ENCODE measurements at regions not wholly inside any gene's neighbourhood (a gene's known extent, or its start where the extent isn't known, plus 50 kb on each side); places are given as distances from the start of the nearest gene placed in this dataset.
"Not testable (repeated sequence)": the region's sequence is repeated elsewhere in the genome, so short reads cannot be mapped to it uniquely, and the experiment has no call there.

- no peak for DNase-seq (ENCODE audit: low spot score)
These were observed 177.9 kb downstream of the GALC start for GRCh38 chr14:87815121-87815520.

GRCh38 chr14:87813686-87814085 is 179.3 kb downstream of the GALC start:
- DNase-seq (ENCODE audit: low spot score) = no peak

GRCh38 chr14:87813211-87813610 is 179.8 kb downstream of the GALC start:
- no peak for DNase-seq (ENCODE audit: low spot score)

GRCh38 chr14:87811246-87811645 is 181.7 kb downstream of the GALC start:
- DNase-seq (ENCODE audit: low spot score) = no peak

- DNase-seq (ENCODE audit: low spot score) = no peak
These were observed 182.3 kb downstream of the GALC start for GRCh38 chr14:87810711-87811110.

GRCh38 chr14:87809261-87809660 is 183.7 kb downstream of the GALC start:
- no peak for DNase-seq (ENCODE audit: low spot score)

GRCh38 chr14:87805315-87805723 is 187.7 kb downstream of the GALC start:
- peak; percentile 4 for DNase-seq (ENCODE audit: low spot score)

GRCh38 chr14:87800216-87800615 is 192.8 kb downstream of the GALC start:
- DNase-seq (ENCODE audit: low spot score) = no peak

GRCh38 chr14:87799400-87799799 is 193.6 kb downstream of the GALC start:
- DNase-seq (ENCODE audit: low spot score) = no peak

GRCh38 chr14:87797001-87797400 is 196.0 kb downstream of the GALC start:
- DNase-seq (ENCODE audit: low spot score) = no peak

- no peak for DNase-seq (ENCODE audit: low spot score)
These were observed 198.4 kb downstream of the GALC start for GRCh38 chr14:87794561-87794960.

GRCh38 chr14:87785897-87786296 is 207.1 kb downstream of the GALC start:
- DNase-seq (ENCODE audit: low spot score) = no peak

- no peak for DNase-seq (ENCODE audit: low spot score)
These were observed 208.6 kb downstream of the GALC start for GRCh38 chr14:87784386-87784785.

- DNase-seq (ENCODE audit: low spot score) = no peak
These were observed 209.9 kb downstream of the GALC start for GRCh38 chr14:87783071-87783470.

GRCh38 chr14:87772854-87773253 is 220.1 kb downstream of the GALC start:
- no peak for DNase-seq (ENCODE audit: low spot score)

GRCh38 chr14:87767567-87767901 is 225.4 kb downstream of the GALC start:
- no peak for DNase-seq (ENCODE audit: low spot score)

GRCh38 chr14:87758876-87759275 is 234.1 kb downstream of the GALC start:
- DNase-seq (ENCODE audit: low spot score) = no peak

GRCh38 chr14:87756661-87757060 is 236.3 kb downstream of the GALC start:
- DNase-seq (ENCODE audit: low spot score) = no peak

- no peak for DNase-seq (ENCODE audit: low spot score)
These were observed 238.3 kb downstream of the GALC start for GRCh38 chr14:87754520-87755223.

GRCh38 chr14:87748558-87748957 is 244.4 kb downstream of the GALC start:
- no peak for DNase-seq (ENCODE audit: low spot score)

- peak; percentile 4 for DNase-seq (ENCODE audit: low spot score)
These were observed 247.4 kb downstream of the GALC start for GRCh38 chr14:87745507-87746118.

- DNase-seq (ENCODE audit: low spot score) = not testable (repeated sequence)
These were observed 258.2 kb downstream of the GALC start for GRCh38 chr14:87734577-87735360.

GRCh38 chr14:87733115-87733514 is 259.9 kb downstream of the GALC start:
- DNase-seq (ENCODE audit: low spot score) = not testable (repeated sequence)

Data from Ammon's horn (tissue), 1 donor.